Endodermal cell (in vitro differentiated cells): ENCODE measurements at regions not wholly inside any gene's neighbourhood (a gene's known extent, or its start where the extent isn't known, plus 50 kb on each side); places are given as distances from the start of the nearest gene placed in this dataset.

Source experiments
- DNase-seq: peaks from one replicate; pipeline ENCODE4 v3.0.0-alpha.2; 2017
- H3K27ac ChIP-seq: 2 replicates; pipeline ENCODE4 v1.5.1; 2013; ENCODE audit warnings: mild to moderate bottlenecking, low read depth, low read length, moderate library complexity
- H3K27me3 ChIP-seq: 2 replicates; pipeline ENCODE4 v1.6.1; 2013; ENCODE audit warnings: mild to moderate bottlenecking, low read length, moderate library complexity; ENCODE audit not compliant: insufficient read depth, control insufficient read depth, poor library complexity, severe bottlenecking
- H3K36me3 ChIP-seq: 2 replicates; pipeline ENCODE4 v1.7.0; 2013; ENCODE audit warnings: mild to moderate bottlenecking, low read length, moderate library complexity; ENCODE audit not compliant: control insufficient read depth, insufficient read depth
- H3K4me1 ChIP-seq: one replicate; pipeline ENCODE4 v1.7.0; 2013; ENCODE audit warnings: low read length; ENCODE audit not compliant: control insufficient read depth, insufficient read depth
- H3K4me3 ChIP-seq: 2 replicates; pipeline ENCODE4 v1.5.1; 2013; ENCODE audit warnings: mild to moderate bottlenecking, low read length, moderate library complexity
- H3K9ac ChIP-seq: 2 replicates; pipeline ENCODE4 v1.6.1; 2013; ENCODE audit warnings: mild to moderate bottlenecking, low read length, moderate library complexity; ENCODE audit not compliant: poor library complexity, severe bottlenecking; ENCODE audit errors: extremely low read depth
- H3K9me3 ChIP-seq: 2 replicates; pipeline ENCODE4 v1.6.1; 2013; ENCODE audit warnings: mild to moderate bottlenecking, low read length, moderate library complexity; ENCODE audit not compliant: control insufficient read depth
- H3K27ac Mint-ChIP-seq: 2 replicates; pipeline ENCODE4 v1.8.0; 2020; ENCODE audit warnings: mixed read lengths
- H3K27me3 Mint-ChIP-seq: 2 replicates; pipeline ENCODE4 v1.8.0; 2021; ENCODE audit warnings: mild to moderate bottlenecking, mixed read lengths; ENCODE audit not compliant: insufficient read depth
- H3K36me3 Mint-ChIP-seq: 2 replicates; pipeline ENCODE4 v1.8.0; 2020; ENCODE audit warnings: low read depth, mixed read lengths
- H3K4me1 Mint-ChIP-seq: 2 replicates; pipeline ENCODE4 v1.8.0; 2020; ENCODE audit warnings: mixed read lengths
- H3K4me3 Mint-ChIP-seq: 2 replicates; pipeline ENCODE4 v1.8.0; 2020; ENCODE audit warnings: mild to moderate bottlenecking, moderate library complexity, mixed read lengths
- H3K9me3 Mint-ChIP-seq: 2 replicates; pipeline ENCODE4 v1.8.0; 2020; ENCODE audit warnings: mild to moderate bottlenecking, mixed read lengths
- WGBS, 2 experiments: methylation state at CpG; one replicate each; pipeline versions ENCODE4 v1.1.5 to v1.1.7; 2013; ENCODE audit warnings: missing lambda C conversion rate in 2 of 2, mixed read lengths in 1 of 2; ENCODE audit not compliant: insufficient coverage in 1 of 2, insufficient read length in 1 of 2; 5-methylcytosine and 5-hydroxymethylcytosine counted together
- TF ChIP-seq, protein P1 (sequence below): fragments of 200-600 bp; sonication (generic); conservative IDR thresholded peaks from 2 replicates; pipeline ENCODE4 v1.5.0; 2021; ENCODE audit warnings: antibody characterized with exemption, mild to moderate bottlenecking

- 44% methylated on average over 14 of the region's 15 CpGs; no CpG with 5 or more reads in 1 of the 2 experiments for WGBS, 2 experiments
- Histone ChIP-seq H3K9me3 (no peaks in the 10 kb centered on the region), H3K9ac (no peak overlapping the region), H3K36me3 (no peaks in the 10 kb centered on the region), H3K27ac (peak overlapping the region; percentile 88), H3K27me3 (no peaks in the 10 kb centered on the region), H3K4me1 (no peaks in the 10 kb centered on the region), H3K4me3 (peak overlapping the region; percentile 59)
- H3K27me3 Mint-ChIP-seq: no peaks in the 10 kb centered on the region
- TF ChIP-seq, protein P1, sequence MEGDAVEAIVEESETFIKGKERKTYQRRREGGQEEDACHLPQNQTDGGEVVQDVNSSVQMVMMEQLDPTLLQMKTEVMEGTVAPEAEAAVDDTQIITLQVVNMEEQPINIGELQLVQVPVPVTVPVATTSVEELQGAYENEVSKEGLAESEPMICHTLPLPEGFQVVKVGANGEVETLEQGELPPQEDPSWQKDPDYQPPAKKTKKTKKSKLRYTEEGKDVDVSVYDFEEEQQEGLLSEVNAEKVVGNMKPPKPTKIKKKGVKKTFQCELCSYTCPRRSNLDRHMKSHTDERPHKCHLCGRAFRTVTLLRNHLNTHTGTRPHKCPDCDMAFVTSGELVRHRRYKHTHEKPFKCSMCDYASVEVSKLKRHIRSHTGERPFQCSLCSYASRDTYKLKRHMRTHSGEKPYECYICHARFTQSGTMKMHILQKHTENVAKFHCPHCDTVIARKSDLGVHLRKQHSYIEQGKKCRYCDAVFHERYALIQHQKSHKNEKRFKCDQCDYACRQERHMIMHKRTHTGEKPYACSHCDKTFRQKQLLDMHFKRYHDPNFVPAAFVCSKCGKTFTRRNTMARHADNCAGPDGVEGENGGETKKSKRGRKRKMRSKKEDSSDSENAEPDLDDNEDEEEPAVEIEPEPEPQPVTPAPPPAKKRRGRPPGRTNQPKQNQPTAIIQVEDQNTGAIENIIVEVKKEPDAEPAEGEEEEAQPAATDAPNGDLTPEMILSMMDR: no peak
- H3K36me3 Mint-ChIP-seq: no peaks in the 10 kb centered on the region
- H3K4me1 Mint-ChIP-seq: peaks cover 25% of the 10 kb centered on the region
- H3K27ac Mint-ChIP-seq: peak overlapping the region; percentile 23
- peak overlapping the region; percentile 45 for H3K4me3 Mint-ChIP-seq
- peak; percentile 46 for DNase-seq
- peaks cover 35% of the 10 kb centered on the region for H3K9me3 Mint-ChIP-seq
These were observed 56.0 kb upstream of the MID1 start for GRCh38 chrX:10676235-10676957.

DNA sequence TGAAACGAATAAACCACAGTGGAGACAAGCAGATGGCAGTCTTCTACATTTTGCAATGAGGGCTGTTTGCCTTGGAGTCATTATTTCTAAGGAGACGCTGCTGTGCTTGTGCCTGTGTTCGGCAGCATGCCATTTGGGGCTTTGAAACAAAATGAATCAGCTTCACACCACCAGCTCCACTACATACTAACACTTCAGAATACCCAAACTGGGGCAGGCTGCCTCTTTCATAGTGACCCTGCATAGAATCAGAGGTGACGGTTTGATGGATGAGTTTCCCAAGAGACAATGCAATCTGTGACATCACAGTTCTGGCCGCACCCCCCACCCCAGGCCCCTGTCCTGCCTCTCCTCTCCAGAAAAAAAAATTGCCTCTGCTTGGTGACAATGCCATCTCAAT lies 57.1 kb upstream of the MID1 start:
- Mint-ChIP-seq H3K9me3 (peaks cover 27% of the 10 kb centered on the region), H3K4me3 (no peak overlapping the region), H3K27ac (no peak overlapping the region), H3K36me3 (no peaks in the 10 kb centered on the region), H3K27me3 (no peaks in the 10 kb centered on the region), H3K4me1 (peaks cover 25% of the 10 kb centered on the region)
- no peaks in the 10 kb centered on the region for H3K27me3 ChIP-seq
- H3K9me3 ChIP-seq: no peaks in the 10 kb centered on the region
- no peak overlapping the region for H3K9ac ChIP-seq
- no peak for DNase-seq
- no peaks in the 10 kb centered on the region for H3K36me3 ChIP-seq
- H3K27ac ChIP-seq: peak overlapping the region; percentile 88
- no peaks in the 10 kb centered on the region for H3K4me1 ChIP-seq
- no peak overlapping the region for H3K4me3 ChIP-seq
- 40 to 81% methylated on average over 1 to 4 of the region's 5 CpGs for WGBS, 2 experiments
- TF ChIP-seq, protein P1: no peak

- Mint-ChIP-seq H3K4me1 (peaks cover 23% of the 10 kb centered on the region), H3K27ac (no peak overlapping the region), H3K9me3 (peaks cover 31% of the 10 kb centered on the region), H3K36me3 (no peaks in the 10 kb centered on the region), H3K4me3 (no peak overlapping the region), H3K27me3 (no peaks in the 10 kb centered on the region)
- Histone ChIP-seq H3K4me3 (no peak overlapping the region), H3K27ac (no peak overlapping the region), H3K27me3 (no peaks in the 10 kb centered on the region), H3K36me3 (no peaks in the 10 kb centered on the region), H3K4me1 (no peaks in the 10 kb centered on the region), H3K9me3 (no peaks in the 10 kb centered on the region), H3K9ac (no peak overlapping the region)
- TF ChIP-seq, protein P1: no peak
- no peak for DNase-seq
- 86% methylated on average over 5 of the region's 5 CpGs; no CpG with 5 or more reads in 1 of the 2 experiments for WGBS, 2 experiments
These were observed 59.0 kb upstream of the MID1 start for GRCh38 chrX:10679387-10679786.
